RWPE1 (cell line): ENCODE measurements at regions not wholly inside any gene's neighbourhood (a gene's known extent, or its start where the extent isn't known, plus 50 kb on each side); places are given as distances from the start of the nearest gene placed in this dataset.

Source experiments
- CTCF ChIA-PET: fragments of 350-600 bp; sonication (Branson Sonifier 250); formaldehyde crosslinking; extraction: SDS; loops from one replicate; lab custom pipeline; 2021; lab: Yijun Ruan, JAX
- POLR2A ChIA-PET: fragments of 400-600 bp; formaldehyde crosslinking; extraction: SDS; loops from one replicate; lab custom pipeline; 2020; ENCODE audit warnings: antibody characterized with exemption; ENCODE audit not compliant: low non-redundant PET; lab: Yijun Ruan, JAX
- DNase-seq: peaks from one replicate; pipeline ENCODE4 v3.0.0; 2012; ENCODE audit warnings: low spot score
- H3K27ac ChIP-seq: fragments of 450-650 bp; 2 replicates; pipeline ENCODE4 v1.5.1; 2017
- CTCF ChIP-seq: fragments of 450-650 bp; conservative IDR thresholded peaks from 2 replicates; pipeline ENCODE4 v1.5.1; 2017; ENCODE audit warnings: low read depth, mild to moderate bottlenecking

GRCh38 chr3:117358717-117359314, 649.2 kb downstream of the TUSC7 start:
- CTCF ChIA-PET = no interaction called here
- no peak overlapping the region for H3K27ac ChIP-seq
- no peak for TF ChIP-seq CTCF
- POLR2A ChIA-PET = no interaction called here
- no peak for DNase-seq

- no peak for DNase-seq
- no peak for TF ChIP-seq CTCF
- H3K27ac ChIP-seq = no peak overlapping the region
- CTCF ChIA-PET = interaction anchor here (0.6 kb wide), 1 partner anchor 21 kb away, joined by 3 read pairs; no protein-coding TSS in a partner anchor
- POLR2A ChIA-PET = no interaction called here
Measured at GRCh38 chr3:117366574-117366973, 657.0 kb downstream of the TUSC7 start.

- ChIA-PET POLR2A (no interaction called here), CTCF (no interaction called here)
- no peak overlapping the region for H3K27ac ChIP-seq
- no peak for DNase-seq
- no peak for TF ChIP-seq CTCF
Measured at GRCh38 chr3:117367861-117368260, 658.3 kb downstream of the TUSC7 start.

GRCh38 chr3:117380631-117381030, 671.1 kb downstream of the TUSC7 start:
- no peak overlapping the region for H3K27ac ChIP-seq
- DNase-seq = no peak
- POLR2A ChIA-PET = no interaction called here
- CTCF ChIA-PET = no interaction called here
- no peak for TF ChIP-seq CTCF

GRCh38 chr3:117393119-117393518, 683.5 kb downstream of the TUSC7 start:
- no peak for TF ChIP-seq CTCF
- no peak for DNase-seq
- CTCF ChIA-PET = interaction anchor here (0.5 kb wide), 1 partner anchor 112 kb away, joined by 3 read pairs; no protein-coding TSS in a partner anchor
- H3K27ac ChIP-seq = no peak overlapping the region
- POLR2A ChIA-PET = no interaction called here

- no peak for DNase-seq
- TF ChIP-seq CTCF = no peak
- no peak overlapping the region for H3K27ac ChIP-seq
- ChIA-PET CTCF (no interaction called here), POLR2A (no interaction called here)
Measured at GRCh38 chr3:117398141-117398899, 688.7 kb downstream of the TUSC7 start.
